ENCODE measurements at regions not wholly inside any gene's neighbourhood (a gene's known extent, or its start where the extent isn't known, plus 50 kb on each side); places are given as distances from the start of the nearest gene placed in this dataset.

GRCh38 chr2:238967031-238967977, 119.4 kb downstream of the TWIST2 start:
- TF ChIP-seq EZH2phosphoT487 (conservative IDR thresholded peaks at IDR 0.05; ENCODE audit: low read length) (no peak), CTCF (IDR thresholded peaks at IDR 0.05; ENCODE audit: insufficient read depth, low read length, poor library complexity, severe bottlenecking) (no peak)

All from SU-DHL-6 (cell line).